DOHH2 (cell line): ENCODE measurements at regions not wholly inside any gene's neighbourhood (a gene's known extent, or its start where the extent isn't known, plus 50 kb on each side); places are given as distances from the start of the nearest gene placed in this dataset.

Experiments
- CTCF ChIP-seq: fragments of 200-600 bp; sonication (generic); IDR thresholded peaks from one replicate; pipeline ENCODE4 v1.5.1; 2014; ENCODE audit warnings: antibody characterized with exemption, mild to moderate bottlenecking, low read depth, low read length; ENCODE audit not compliant: poor library complexity, severe bottlenecking
- EZH2phosphoT487 ChIP-seq: fragments of 200-600 bp; sonication (generic); IDR thresholded peaks from 2 replicates; pipeline ENCODE4 v1.6.1; 2017; ENCODE audit warnings: borderline replicate concordance, mild to moderate bottlenecking, antibody characterized with exemption, low read length, moderate library complexity, mixed read lengths

- TF ChIP-seq CTCF = no peak
- no peak for TF ChIP-seq EZH2phosphoT487
Observed at GRCh38 chr6:27136077-27136644, 111.3 kb upstream of the PRSS16 start.
